ENCODE measurements at regions not wholly inside any gene's neighbourhood (a gene's known extent, or its start where the extent isn't known, plus 50 kb on each side); places are given as distances from the start of the nearest gene placed in this dataset.

DNA sequence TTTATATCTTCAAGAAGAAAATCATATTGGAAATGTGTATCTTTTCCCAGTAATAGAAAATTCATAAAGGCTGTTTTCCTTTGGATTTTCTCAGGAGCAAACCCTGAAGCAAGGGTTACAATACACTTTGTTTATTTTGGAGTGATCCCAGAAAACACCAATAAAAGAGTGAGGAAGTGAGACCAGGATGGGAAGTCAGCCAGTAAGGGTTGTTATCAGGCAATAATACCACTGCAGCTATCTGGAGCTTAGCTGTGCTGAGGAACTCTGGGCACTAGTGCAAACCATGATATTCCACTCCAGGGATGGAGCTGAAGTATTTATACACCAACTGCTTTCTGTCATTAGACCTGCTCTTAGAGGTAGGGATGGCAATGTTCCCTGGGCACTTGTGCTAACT, 1002.3 kb downstream of the FLRT2 start:
- no peak overlapping the region for H3K27ac ChIP-seq (ENCODE audit: low read length)
- H3K9me3 ChIP-seq (ENCODE audit: control insufficient read depth in 1 of 2, low read length in 2 of 2) = no peaks in the 10 kb centered on the region
- H3K4me1 ChIP-seq (ENCODE audit: control insufficient read depth in 1 of 2, insufficient read depth in 2 of 2, low read length in 2 of 2) = no peaks in the 10 kb centered on the region
- H3K36me3 ChIP-seq (ENCODE audit: control insufficient read depth in 1 of 2, insufficient read depth in 2 of 2, low read length in 2 of 2) = no peaks in the 10 kb centered on the region
- no peak overlapping the region for H3K4me3 ChIP-seq (ENCODE audit: low read depth in 1 of 2, low read length in 2 of 2)
- no peaks in the 10 kb centered on the region for H3K27me3 ChIP-seq (ENCODE audit: low read depth, low read length)

DNA sequence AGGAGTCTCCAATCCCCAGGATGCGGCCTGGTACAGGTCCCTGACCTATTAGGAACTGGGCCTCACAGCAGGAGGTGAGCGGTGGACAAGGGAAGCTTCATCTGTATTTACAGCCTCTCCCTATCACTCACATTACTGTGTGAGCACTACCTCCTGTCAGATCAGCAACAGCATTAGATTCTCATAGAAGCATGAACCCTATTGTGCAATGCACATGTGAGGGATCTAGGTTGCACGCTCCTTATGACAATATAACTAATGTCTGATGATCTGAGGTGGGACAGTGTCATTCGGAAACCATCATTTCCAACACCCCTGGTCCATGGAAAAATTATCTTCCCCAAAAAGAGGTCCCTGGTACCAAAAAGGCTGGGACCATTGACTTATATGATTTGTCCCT, 1000.5 kb downstream of the FLRT2 start:
- H3K4me1 ChIP-seq (ENCODE audit: control insufficient read depth in 1 of 2, insufficient read depth in 2 of 2, low read length in 2 of 2) = no peaks in the 10 kb centered on the region
- no peaks in the 10 kb centered on the region for H3K9me3 ChIP-seq (ENCODE audit: control insufficient read depth in 1 of 2, low read length in 2 of 2)
- no peak overlapping the region for H3K27ac ChIP-seq (ENCODE audit: low read length)
- H3K27me3 ChIP-seq (ENCODE audit: low read depth, low read length) = no peaks in the 10 kb centered on the region
- H3K36me3 ChIP-seq (ENCODE audit: control insufficient read depth in 1 of 2, insufficient read depth in 2 of 2, low read length in 2 of 2) = no peaks in the 10 kb centered on the region
- H3K4me3 ChIP-seq (ENCODE audit: low read depth in 1 of 2, low read length in 2 of 2) = no peak overlapping the region

GRCh38 chr14:86527312-86527711, 997.4 kb downstream of the FLRT2 start:
- H3K36me3 ChIP-seq (ENCODE audit: control insufficient read depth in 1 of 2, insufficient read depth in 2 of 2, low read length in 2 of 2) = no peaks in the 10 kb centered on the region
- H3K27me3 ChIP-seq (ENCODE audit: low read depth, low read length) = no peaks in the 10 kb centered on the region
- H3K4me1 ChIP-seq (ENCODE audit: control insufficient read depth in 1 of 2, insufficient read depth in 2 of 2, low read length in 2 of 2) = no peaks in the 10 kb centered on the region
- H3K4me3 ChIP-seq (ENCODE audit: low read depth in 1 of 2, low read length in 2 of 2) = no peak overlapping the region
- H3K27ac ChIP-seq (ENCODE audit: low read length) = no peak overlapping the region
- no peaks in the 10 kb centered on the region for H3K9me3 ChIP-seq (ENCODE audit: control insufficient read depth in 1 of 2, low read length in 2 of 2)

- Histone ChIP-seq H3K4me3 (ENCODE audit: low read depth in 1 of 2, low read length in 2 of 2) (no peak overlapping the region), H3K4me1 (ENCODE audit: control insufficient read depth in 1 of 2, insufficient read depth in 2 of 2, low read length in 2 of 2) (no peaks in the 10 kb centered on the region), H3K9me3 (ENCODE audit: control insufficient read depth in 1 of 2, low read length in 2 of 2) (no peaks in the 10 kb centered on the region), H3K36me3 (ENCODE audit: control insufficient read depth in 1 of 2, insufficient read depth in 2 of 2, low read length in 2 of 2) (no peaks in the 10 kb centered on the region), H3K27ac (ENCODE audit: low read length) (no peak overlapping the region), H3K27me3 (ENCODE audit: low read depth, low read length) (no peaks in the 10 kb centered on the region)
Observed at GRCh38 chr14:86525673-86526072, 995.7 kb downstream of the FLRT2 start.

- Histone ChIP-seq H3K27me3 (ENCODE audit: low read depth, low read length) (no peaks in the 10 kb centered on the region), H3K4me1 (ENCODE audit: control insufficient read depth in 1 of 2, insufficient read depth in 2 of 2, low read length in 2 of 2) (no peaks in the 10 kb centered on the region), H3K4me3 (ENCODE audit: low read depth in 1 of 2, low read length in 2 of 2) (no peak overlapping the region), H3K27ac (ENCODE audit: low read length) (no peak overlapping the region), H3K36me3 (ENCODE audit: control insufficient read depth in 1 of 2, insufficient read depth in 2 of 2, low read length in 2 of 2) (no peaks in the 10 kb centered on the region), H3K9me3 (ENCODE audit: control insufficient read depth in 1 of 2, low read length in 2 of 2) (no peaks in the 10 kb centered on the region)
Observed at GRCh38 chr14:86521843-86522242, 991.9 kb downstream of the FLRT2 start.

DNA sequence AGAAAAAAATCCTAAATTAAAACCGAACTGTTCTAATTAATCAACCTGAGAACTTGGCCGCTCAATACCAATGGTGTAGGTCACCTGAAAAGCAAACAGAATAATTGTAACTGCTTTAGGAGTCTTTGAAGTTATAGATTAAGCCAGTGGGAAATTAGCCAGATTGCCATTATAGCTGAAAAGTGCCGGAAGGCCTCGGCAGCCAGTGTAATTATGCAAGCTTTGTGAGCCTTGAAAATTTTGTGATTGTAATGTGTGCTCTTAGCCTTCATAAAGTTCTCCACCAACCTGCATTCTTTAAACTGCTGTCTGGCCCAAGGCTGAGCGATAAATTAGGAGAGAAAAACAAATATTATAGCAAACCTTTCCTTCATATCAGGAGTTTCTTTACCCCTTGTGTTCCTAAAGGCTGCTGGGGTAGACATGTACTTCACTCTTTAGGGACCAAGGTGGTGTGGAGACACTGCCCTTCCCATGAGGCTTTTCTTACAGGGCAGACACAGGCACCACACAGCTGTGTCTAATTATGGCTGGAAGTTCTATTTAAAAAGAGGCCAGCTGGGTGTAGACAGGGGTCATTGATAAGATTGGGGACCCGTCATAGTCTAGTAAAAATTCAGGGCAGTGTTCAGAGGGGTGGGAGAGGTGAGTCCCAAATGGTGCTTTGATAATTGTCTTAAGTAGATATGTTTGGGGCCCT, 991.2 kb downstream of the FLRT2 start:
- Histone ChIP-seq H3K27ac (ENCODE audit: low read length) (no peak overlapping the region), H3K36me3 (ENCODE audit: control insufficient read depth in 1 of 2, insufficient read depth in 2 of 2, low read length in 2 of 2) (no peaks in the 10 kb centered on the region)

DNA sequence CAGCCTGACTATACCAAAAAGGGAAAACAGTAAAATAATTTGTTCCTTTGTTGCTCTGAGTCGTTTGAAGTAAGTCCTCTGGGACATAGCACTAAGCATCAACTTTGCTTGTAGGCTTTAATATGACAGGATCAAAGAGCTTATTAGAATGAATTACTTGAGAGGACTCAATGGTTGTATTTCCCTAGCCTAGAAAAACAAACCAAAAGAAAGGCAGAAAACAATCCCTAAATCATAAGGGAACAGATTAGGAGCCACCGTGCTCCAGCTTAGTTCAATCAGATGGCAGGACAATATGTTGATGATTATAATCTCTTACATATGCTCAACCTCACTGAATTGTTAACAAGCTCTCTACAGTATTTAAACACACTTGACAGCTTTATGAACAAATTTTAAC, 988.4 kb downstream of the FLRT2 start:
- H3K27me3 ChIP-seq (ENCODE audit: low read depth, low read length) = no peaks in the 10 kb centered on the region
- no peak overlapping the region for H3K4me3 ChIP-seq (ENCODE audit: low read depth in 1 of 2, low read length in 2 of 2)
- no peaks in the 10 kb centered on the region for H3K4me1 ChIP-seq (ENCODE audit: control insufficient read depth in 1 of 2, insufficient read depth in 2 of 2, low read length in 2 of 2)
- H3K9me3 ChIP-seq (ENCODE audit: control insufficient read depth in 1 of 2, low read length in 2 of 2) = no peaks in the 10 kb centered on the region
- H3K36me3 ChIP-seq (ENCODE audit: control insufficient read depth in 1 of 2, insufficient read depth in 2 of 2, low read length in 2 of 2) = no peaks in the 10 kb centered on the region
- H3K27ac ChIP-seq (ENCODE audit: low read length) = no peak overlapping the region

More for the DNA sequence above, 991.2 kb downstream of the FLRT2 start:
- Histone ChIP-seq H3K4me3 (ENCODE audit: low read depth in 1 of 2, low read length in 2 of 2) (no peak overlapping the region), H3K9me3 (ENCODE audit: control insufficient read depth in 1 of 2, low read length in 2 of 2) (no peaks in the 10 kb centered on the region), H3K4me1 (ENCODE audit: control insufficient read depth in 1 of 2, insufficient read depth in 2 of 2, low read length in 2 of 2) (no peaks in the 10 kb centered on the region), H3K27me3 (ENCODE audit: low read depth, low read length) (no peaks in the 10 kb centered on the region)

DNA sequence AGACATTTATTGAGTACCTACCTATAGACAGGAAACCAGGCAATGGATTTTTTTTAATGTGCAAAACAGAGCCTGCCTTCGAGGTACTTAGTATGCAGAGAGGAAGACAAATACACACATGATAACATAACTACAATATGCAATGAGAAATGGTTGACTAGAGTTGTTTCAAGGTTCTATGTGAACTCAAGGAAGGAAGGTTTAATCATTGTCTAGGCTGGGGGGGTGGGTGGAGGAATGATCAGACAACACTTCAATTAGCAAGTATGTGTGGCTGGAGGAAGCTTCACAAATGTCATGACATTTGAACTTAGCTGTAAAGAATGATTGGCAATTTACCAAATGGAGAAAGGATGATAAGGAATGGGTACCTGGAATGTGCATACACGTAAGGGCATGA, 985.3 kb downstream of the FLRT2 start:
- no peak overlapping the region for H3K27ac ChIP-seq (ENCODE audit: low read length)
- no peaks in the 10 kb centered on the region for H3K4me1 ChIP-seq (ENCODE audit: control insufficient read depth in 1 of 2, insufficient read depth in 2 of 2, low read length in 2 of 2)
- no peaks in the 10 kb centered on the region for H3K36me3 ChIP-seq (ENCODE audit: control insufficient read depth in 1 of 2, insufficient read depth in 2 of 2, low read length in 2 of 2)
- no peak overlapping the region for H3K4me3 ChIP-seq (ENCODE audit: low read depth in 1 of 2, low read length in 2 of 2)
- no peaks in the 10 kb centered on the region for H3K9me3 ChIP-seq (ENCODE audit: control insufficient read depth in 1 of 2, low read length in 2 of 2)
- H3K27me3 ChIP-seq (ENCODE audit: low read depth, low read length) = no peaks in the 10 kb centered on the region

GRCh38 chr14:86513564-86513963, 983.6 kb downstream of the FLRT2 start:
- no peaks in the 10 kb centered on the region for H3K9me3 ChIP-seq (ENCODE audit: control insufficient read depth in 1 of 2, low read length in 2 of 2)
- no peak overlapping the region for H3K4me3 ChIP-seq (ENCODE audit: low read depth in 1 of 2, low read length in 2 of 2)
- no peaks in the 10 kb centered on the region for H3K27me3 ChIP-seq (ENCODE audit: low read depth, low read length)
- no peak overlapping the region for H3K27ac ChIP-seq (ENCODE audit: low read length)
- H3K36me3 ChIP-seq (ENCODE audit: control insufficient read depth in 1 of 2, insufficient read depth in 2 of 2, low read length in 2 of 2) = no peaks in the 10 kb centered on the region
- H3K4me1 ChIP-seq (ENCODE audit: control insufficient read depth in 1 of 2, insufficient read depth in 2 of 2, low read length in 2 of 2) = no peaks in the 10 kb centered on the region

GRCh38 chr14:86513056-86513455, 983.1 kb downstream of the FLRT2 start:
- no peaks in the 10 kb centered on the region for H3K36me3 ChIP-seq (ENCODE audit: control insufficient read depth in 1 of 2, insufficient read depth in 2 of 2, low read length in 2 of 2)
- no peaks in the 10 kb centered on the region for H3K9me3 ChIP-seq (ENCODE audit: control insufficient read depth in 1 of 2, low read length in 2 of 2)
- no peak overlapping the region for H3K4me3 ChIP-seq (ENCODE audit: low read depth in 1 of 2, low read length in 2 of 2)
- H3K27me3 ChIP-seq (ENCODE audit: low read depth, low read length) = no peaks in the 10 kb centered on the region
- no peaks in the 10 kb centered on the region for H3K4me1 ChIP-seq (ENCODE audit: control insufficient read depth in 1 of 2, insufficient read depth in 2 of 2, low read length in 2 of 2)
- no peak overlapping the region for H3K27ac ChIP-seq (ENCODE audit: low read length)

DNA sequence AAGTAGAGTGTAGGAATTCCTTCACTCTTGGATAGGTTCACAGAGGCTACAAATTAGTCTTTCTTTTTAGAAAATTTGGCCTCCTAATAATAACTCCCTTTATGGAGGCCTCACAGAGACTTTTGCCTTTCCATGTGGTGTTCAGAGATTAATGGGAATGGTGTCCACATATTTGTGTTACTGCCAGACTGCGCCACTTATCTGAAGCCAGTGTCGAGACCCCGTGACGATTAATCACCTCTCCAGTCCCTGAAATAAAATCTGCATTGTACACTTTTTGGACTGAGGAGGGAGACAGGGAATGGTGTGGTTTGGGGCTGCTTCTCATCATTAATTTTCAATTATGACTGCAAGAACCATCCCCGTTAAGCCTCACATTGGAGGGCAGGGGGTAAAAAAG, 980.5 kb downstream of the FLRT2 start:
- Histone ChIP-seq H3K4me1 (ENCODE audit: control insufficient read depth in 1 of 2, insufficient read depth in 2 of 2, low read length in 2 of 2) (no peaks in the 10 kb centered on the region), H3K36me3 (ENCODE audit: control insufficient read depth in 1 of 2, insufficient read depth in 2 of 2, low read length in 2 of 2) (no peaks in the 10 kb centered on the region), H3K27ac (ENCODE audit: low read length) (no peak overlapping the region), H3K9me3 (ENCODE audit: control insufficient read depth in 1 of 2, low read length in 2 of 2) (no peaks in the 10 kb centered on the region), H3K4me3 (ENCODE audit: low read depth in 1 of 2, low read length in 2 of 2) (no peak overlapping the region), H3K27me3 (ENCODE audit: low read depth, low read length) (no peaks in the 10 kb centered on the region)

DNA sequence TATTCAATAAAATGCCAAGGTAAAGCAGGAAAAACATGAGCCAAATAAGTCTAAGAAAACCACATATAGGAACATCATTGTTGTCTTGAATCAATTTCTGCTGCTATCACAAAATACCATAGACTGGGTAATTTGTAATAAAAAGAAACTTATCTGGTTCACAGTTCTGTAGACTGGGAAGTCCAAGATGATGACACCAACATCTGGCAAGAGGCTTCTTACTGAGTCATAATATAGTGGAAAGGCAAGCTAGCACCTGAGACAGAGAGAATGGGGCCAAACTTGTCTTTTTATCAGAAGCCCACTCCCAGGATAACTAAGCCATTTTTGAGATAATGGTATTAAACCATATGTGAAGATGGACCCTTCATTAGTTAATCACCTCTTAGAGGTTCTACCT, 975.9 kb downstream of the FLRT2 start:
- Histone ChIP-seq H3K36me3 (ENCODE audit: control insufficient read depth in 1 of 2, insufficient read depth in 2 of 2, low read length in 2 of 2) (no peaks in the 10 kb centered on the region), H3K4me1 (ENCODE audit: control insufficient read depth in 1 of 2, insufficient read depth in 2 of 2, low read length in 2 of 2) (no peaks in the 10 kb centered on the region), H3K4me3 (ENCODE audit: low read depth in 1 of 2, low read length in 2 of 2) (no peak overlapping the region), H3K9me3 (ENCODE audit: control insufficient read depth in 1 of 2, low read length in 2 of 2) (no peaks in the 10 kb centered on the region), H3K27ac (ENCODE audit: low read length) (no peak overlapping the region), H3K27me3 (ENCODE audit: low read depth, low read length) (no peaks in the 10 kb centered on the region)

Data from muscle layer of duodenum (tissue), 2 donors.